Thoracic aorta (tissue), 2 donors: ENCODE measurements at regions not wholly inside any gene's neighbourhood (a gene's known extent, or its start where the extent isn't known, plus 50 kb on each side); places are given as distances from the start of the nearest gene placed in this dataset.

Experiments
- ATAC-seq: fragments of 150-250 bp; one replicate; pipeline ENCODE4 v1.8.0; 2017; ENCODE audit warnings: low read depth; ENCODE audit not compliant: insufficient number of reproducible peaks, low FRiP score
- DNase-seq: peaks from one replicate; pipeline ENCODE4 v3.0.0-alpha.2; 2020; ENCODE audit warnings: low spot score
- H3K27ac ChIP-seq, 2 donors: fragments of 200-600 bp; sonication (generic); 1 replicate in 1 of 2; 2 replicates in 1 of 2; pipeline ENCODE4 v1.5.1; 2016; ENCODE audit warnings: mild to moderate bottlenecking in 2 of 2, moderate library complexity in 2 of 2
- H3K27me3 ChIP-seq: fragments of 200-600 bp; sonication (generic); replicated peaks from 2 replicates; pipeline ENCODE4 v1.6.0; 2016; ENCODE audit warnings: mild to moderate bottlenecking; ENCODE audit not compliant: insufficient read depth
- H3K36me3 ChIP-seq: fragments of 200-600 bp; sonication (generic); one replicate; pipeline ENCODE4 v1.5.1; 2016
- H3K4me1 ChIP-seq, 2 donors: fragments of 200-600 bp; sonication (generic); 1 replicate in 1 of 2; 2 replicates in 1 of 2; pipeline versions ENCODE4 v1.5.1 to v1.6.0; 2016; ENCODE audit warnings: low read depth in 2 of 2, mild to moderate bottlenecking in 1 of 2; ENCODE audit not compliant: control insufficient read depth in 1 of 2
- H3K4me3 ChIP-seq: fragments of 200-600 bp; sonication (generic); 2 replicates; pipeline ENCODE4 v1.5.1; 2016; ENCODE audit warnings: mild to moderate bottlenecking
- H3K9me3 ChIP-seq: fragments of 200-600 bp; sonication (generic); 2 replicates; pipeline ENCODE4 v1.5.1; 2016
- TF ChIP-seq, protein P1 (sequence below): fragments of 200-600 bp; sonication (generic); IDR thresholded peaks from one replicate; pipeline ENCODE4 v1.5.1; 2019; ENCODE audit warnings: antibody characterized with exemption

GRCh38 chr3:117922039-117922438 is 1112.6 kb downstream of the IGSF11 start:
- H3K4me3 ChIP-seq = no peak overlapping the region
- TF ChIP-seq, protein P1, sequence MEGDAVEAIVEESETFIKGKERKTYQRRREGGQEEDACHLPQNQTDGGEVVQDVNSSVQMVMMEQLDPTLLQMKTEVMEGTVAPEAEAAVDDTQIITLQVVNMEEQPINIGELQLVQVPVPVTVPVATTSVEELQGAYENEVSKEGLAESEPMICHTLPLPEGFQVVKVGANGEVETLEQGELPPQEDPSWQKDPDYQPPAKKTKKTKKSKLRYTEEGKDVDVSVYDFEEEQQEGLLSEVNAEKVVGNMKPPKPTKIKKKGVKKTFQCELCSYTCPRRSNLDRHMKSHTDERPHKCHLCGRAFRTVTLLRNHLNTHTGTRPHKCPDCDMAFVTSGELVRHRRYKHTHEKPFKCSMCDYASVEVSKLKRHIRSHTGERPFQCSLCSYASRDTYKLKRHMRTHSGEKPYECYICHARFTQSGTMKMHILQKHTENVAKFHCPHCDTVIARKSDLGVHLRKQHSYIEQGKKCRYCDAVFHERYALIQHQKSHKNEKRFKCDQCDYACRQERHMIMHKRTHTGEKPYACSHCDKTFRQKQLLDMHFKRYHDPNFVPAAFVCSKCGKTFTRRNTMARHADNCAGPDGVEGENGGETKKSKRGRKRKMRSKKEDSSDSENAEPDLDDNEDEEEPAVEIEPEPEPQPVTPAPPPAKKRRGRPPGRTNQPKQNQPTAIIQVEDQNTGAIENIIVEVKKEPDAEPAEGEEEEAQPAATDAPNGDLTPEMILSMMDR = no peak
- H3K27ac ChIP-seq = no peak overlapping the region
- no peaks in the 10 kb centered on the region for H3K27me3 ChIP-seq
- no peaks in the 10 kb centered on the region for H3K36me3 ChIP-seq
- H3K4me1 ChIP-seq = no peaks in the 10 kb centered on the region
- no peak for ATAC-seq
- H3K9me3 ChIP-seq = no peaks in the 10 kb centered on the region
- no peak for DNase-seq

GRCh38 chr3:117926819-117927218 is 1107.8 kb downstream of the IGSF11 start:
- Histone ChIP-seq H3K27ac (no peak overlapping the region), H3K9me3 (no peaks in the 10 kb centered on the region), H3K4me1 (no peaks in the 10 kb centered on the region), H3K27me3 (no peaks in the 10 kb centered on the region), H3K4me3 (no peak overlapping the region), H3K36me3 (no peaks in the 10 kb centered on the region)
- TF ChIP-seq, protein P1 = no peak
- DNase-seq (no peak), ATAC-seq (no peak)

DNA sequence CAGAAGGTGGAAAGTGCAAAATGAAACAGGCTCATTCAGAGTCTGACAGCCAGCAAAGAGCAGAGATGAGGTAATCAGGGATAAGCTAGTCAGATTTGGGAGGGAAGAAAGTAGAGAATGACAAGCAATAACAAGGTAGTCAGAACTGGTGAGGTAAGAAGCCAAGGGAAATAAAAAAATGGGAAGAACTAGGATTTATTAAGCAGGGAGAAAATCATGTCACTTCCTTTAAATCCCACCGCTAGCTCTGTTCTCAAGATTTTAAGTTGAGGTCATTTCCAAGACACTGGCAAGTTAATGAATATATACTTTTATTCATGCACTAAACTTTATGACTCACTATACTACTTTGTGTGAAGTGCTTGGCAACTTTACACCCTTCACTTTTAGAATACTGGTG is 1106.8 kb downstream of the IGSF11 start:
- ATAC-seq = no peak
- no peaks in the 10 kb centered on the region for H3K36me3 ChIP-seq
- H3K27ac ChIP-seq = no peak overlapping the region
- DNase-seq = no peak
- TF ChIP-seq, protein P1 = no peak
- no peak overlapping the region for H3K4me3 ChIP-seq
- H3K27me3 ChIP-seq = no peaks in the 10 kb centered on the region
- H3K4me1 ChIP-seq = no peaks in the 10 kb centered on the region
- H3K9me3 ChIP-seq = no peaks in the 10 kb centered on the region

DNA sequence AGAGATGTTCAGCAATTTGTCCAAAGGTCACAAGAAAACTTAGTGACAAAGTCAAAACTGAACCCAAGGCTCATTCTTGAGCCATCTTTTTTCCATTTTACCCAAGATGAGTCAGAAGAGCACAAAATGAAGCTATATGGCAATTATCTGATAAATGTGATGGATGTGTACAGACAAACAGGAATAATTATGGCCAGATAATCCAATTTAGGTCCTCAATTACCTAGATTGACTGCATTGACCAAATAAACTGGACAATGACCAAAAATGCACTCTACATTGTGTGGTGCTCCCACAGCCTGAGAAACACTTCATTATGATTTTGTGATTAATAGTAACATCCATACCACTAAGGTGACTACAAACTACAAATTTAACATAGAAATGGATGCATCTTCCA is 1105.8 kb downstream of the IGSF11 start:
- no peak for ATAC-seq
- H3K36me3 ChIP-seq = no peaks in the 10 kb centered on the region
- no peak for DNase-seq
- TF ChIP-seq, protein P1 = no peak
- no peak overlapping the region for H3K4me3 ChIP-seq
- H3K27ac ChIP-seq = no peak overlapping the region
- no peaks in the 10 kb centered on the region for H3K27me3 ChIP-seq
- H3K4me1 ChIP-seq = no peaks in the 10 kb centered on the region
- no peaks in the 10 kb centered on the region for H3K9me3 ChIP-seq

GRCh38 chr3:117932441-117932840 is 1102.2 kb downstream of the IGSF11 start:
- Histone ChIP-seq H3K9me3 (no peaks in the 10 kb centered on the region), H3K4me3 (no peak overlapping the region), H3K27ac (no peak overlapping the region), H3K27me3 (no peaks in the 10 kb centered on the region), H3K4me1 (no peaks in the 10 kb centered on the region), H3K36me3 (no peaks in the 10 kb centered on the region)
- ATAC-seq (no peak), DNase-seq (no peak)
- TF ChIP-seq, protein P1 = no peak
